HepG2 (cell line): ENCODE measurements at regions not wholly inside any gene's neighbourhood (a gene's known extent, or its start where the extent isn't known, plus 50 kb on each side); places are given as distances from the start of the nearest gene placed in this dataset.

Source experiments
- ETV6 ChIP-seq: sonication (generic); formaldehyde crosslinking; conservative IDR thresholded peaks from 2 replicates; pipeline ENCODE4 v1.4.0; 2020; ENCODE audit warnings: missing genetic modification reagents
- MATR3 ChIP-seq: sonication (generic); formaldehyde crosslinking; IDR thresholded peaks from 2 replicates; pipeline ENCODE4 v1.4.0; 2020; ENCODE audit warnings: missing genetic modification reagents
- POLR2A ChIP-seq, 2 experiments: IDR thresholded peaks; 2 replicates each; pipeline ENCODE4 v1.6.1; 2011; ENCODE audit warnings: low read depth in 2 of 2, low read length in 2 of 2, mild to moderate bottlenecking in 1 of 2, moderate library complexity in 1 of 2; ENCODE audit not compliant: insufficient read depth in 1 of 2
- SUZ12 ChIP-seq: fragments of 150-350 bp; IDR thresholded peaks from 2 replicates; pipeline ENCODE4 v1.6.1; 2014; ENCODE audit warnings: low read depth, low read length
- TF ChIP-seq, protein P1 (sequence below): sonication (generic); formaldehyde crosslinking; IDR thresholded peaks from 2 replicates; pipeline ENCODE4 v1.5.1; 2020; ENCODE audit warnings: mild to moderate bottlenecking, missing genetic modification reagents
- TF ChIP-seq, protein P2 (sequence below): sonication (generic); formaldehyde crosslinking; IDR thresholded peaks from 2 replicates; pipeline ENCODE4 v1.9.0; 2021; ENCODE audit warnings: missing genetic modification reagents, borderline replicate concordance
- TF ChIP-seq, protein P3 (sequence below), 2 experiments: fragments of 450-650 bp in 1 of 2; sonication (generic) in 1 of 2; formaldehyde crosslinking in 1 of 2; IDR thresholded peaks; 2 replicates each; pipeline versions ENCODE4 v1.6.1 to v1.8.0; 2016 to 2022; ENCODE audit warnings: antibody characterized with exemption in 1 of 2, mild to moderate bottlenecking in 1 of 2, missing genetic modification reagents in 1 of 2
- TF ChIP-seq, protein P4 (sequence below): sonication (generic); formaldehyde crosslinking; IDR thresholded peaks from 2 replicates; pipeline ENCODE4 v1.4.0; 2020; ENCODE audit warnings: missing genetic modification reagents

DNA sequence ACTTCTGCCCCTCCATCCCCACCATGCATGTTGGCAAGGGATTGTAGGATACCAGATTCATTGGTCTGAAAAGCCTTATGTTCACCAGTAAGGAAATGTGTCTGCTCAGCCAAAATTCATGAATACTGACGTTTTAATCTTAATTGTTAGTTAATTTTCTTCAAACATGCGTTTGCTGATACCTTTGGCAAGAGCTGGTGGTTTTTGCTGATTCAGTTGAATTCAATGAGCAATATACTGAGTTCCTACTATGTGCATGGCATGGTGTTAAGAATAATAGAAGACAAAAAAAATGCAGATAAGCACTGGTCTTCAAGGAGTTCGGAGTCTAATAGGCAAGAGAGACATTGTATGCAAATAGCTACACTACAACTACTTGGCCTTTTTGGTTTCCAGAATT, 811.6 kb downstream of the BCL11A start:
- TF ChIP-seq, protein P1, sequence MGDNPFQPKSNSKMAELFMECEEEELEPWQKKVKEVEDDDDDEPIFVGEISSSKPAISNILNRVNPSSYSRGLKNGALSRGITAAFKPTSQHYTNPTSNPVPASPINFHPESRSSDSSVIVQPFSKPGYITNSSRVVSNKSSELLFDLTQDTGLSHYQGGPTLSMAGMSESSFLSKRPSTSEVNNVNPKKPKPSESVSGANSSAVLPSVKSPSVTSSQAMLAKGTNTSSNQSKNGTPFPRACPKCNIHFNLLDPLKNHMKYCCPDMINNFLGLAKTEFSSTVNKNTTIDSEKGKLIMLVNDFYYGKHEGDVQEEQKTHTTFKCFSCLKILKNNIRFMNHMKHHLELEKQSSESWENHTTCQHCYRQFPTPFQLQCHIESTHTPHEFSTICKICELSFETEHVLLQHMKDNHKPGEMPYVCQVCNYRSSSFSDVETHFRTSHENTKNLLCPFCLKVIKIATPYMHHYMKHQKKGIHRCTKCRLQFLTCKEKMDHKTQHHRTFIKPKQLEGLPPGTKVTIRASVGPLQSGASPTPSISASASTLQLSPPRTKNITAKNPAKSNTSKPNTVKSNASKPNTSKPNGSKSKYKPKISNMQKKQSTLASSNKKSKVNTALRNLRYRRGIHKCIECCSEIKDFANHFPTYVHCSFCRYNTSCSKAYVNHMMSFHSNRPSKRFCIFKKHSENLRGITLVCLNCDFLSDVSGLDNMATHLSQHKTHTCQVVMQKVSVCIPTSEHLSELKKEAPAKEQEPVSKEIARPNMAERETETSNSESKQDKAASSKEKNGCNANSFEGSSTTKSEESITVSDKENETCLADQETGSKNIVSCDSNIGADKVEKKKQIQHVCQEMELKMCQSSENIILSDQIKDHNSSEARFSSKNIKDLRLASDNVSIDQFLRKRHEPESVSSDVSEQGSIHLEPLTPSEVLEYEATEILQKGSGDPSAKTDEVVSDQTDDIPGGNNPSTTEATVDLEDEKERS (CRISPR knock-in tag): no peak
- TF ChIP-seq ETV6 (CRISPR knock-in tag) (no peak), POLR2A (IDR thresholded peaks at IDR 0.05; ENCODE audit: insufficient read depth in 1 of 2, low read depth in 2 of 2, low read length in 2 of 2) (no peak), SUZ12 (no peak), MATR3 (CRISPR knock-in tag) (no peak)
- TF ChIP-seq, protein P2, sequence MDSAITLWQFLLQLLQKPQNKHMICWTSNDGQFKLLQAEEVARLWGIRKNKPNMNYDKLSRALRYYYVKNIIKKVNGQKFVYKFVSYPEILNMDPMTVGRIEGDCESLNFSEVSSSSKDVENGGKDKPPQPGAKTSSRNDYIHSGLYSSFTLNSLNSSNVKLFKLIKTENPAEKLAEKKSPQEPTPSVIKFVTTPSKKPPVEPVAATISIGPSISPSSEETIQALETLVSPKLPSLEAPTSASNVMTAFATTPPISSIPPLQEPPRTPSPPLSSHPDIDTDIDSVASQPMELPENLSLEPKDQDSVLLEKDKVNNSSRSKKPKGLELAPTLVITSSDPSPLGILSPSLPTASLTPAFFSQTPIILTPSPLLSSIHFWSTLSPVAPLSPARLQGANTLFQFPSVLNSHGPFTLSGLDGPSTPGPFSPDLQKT (CRISPR knock-in tag): no peak
- TF ChIP-seq, protein P3, sequence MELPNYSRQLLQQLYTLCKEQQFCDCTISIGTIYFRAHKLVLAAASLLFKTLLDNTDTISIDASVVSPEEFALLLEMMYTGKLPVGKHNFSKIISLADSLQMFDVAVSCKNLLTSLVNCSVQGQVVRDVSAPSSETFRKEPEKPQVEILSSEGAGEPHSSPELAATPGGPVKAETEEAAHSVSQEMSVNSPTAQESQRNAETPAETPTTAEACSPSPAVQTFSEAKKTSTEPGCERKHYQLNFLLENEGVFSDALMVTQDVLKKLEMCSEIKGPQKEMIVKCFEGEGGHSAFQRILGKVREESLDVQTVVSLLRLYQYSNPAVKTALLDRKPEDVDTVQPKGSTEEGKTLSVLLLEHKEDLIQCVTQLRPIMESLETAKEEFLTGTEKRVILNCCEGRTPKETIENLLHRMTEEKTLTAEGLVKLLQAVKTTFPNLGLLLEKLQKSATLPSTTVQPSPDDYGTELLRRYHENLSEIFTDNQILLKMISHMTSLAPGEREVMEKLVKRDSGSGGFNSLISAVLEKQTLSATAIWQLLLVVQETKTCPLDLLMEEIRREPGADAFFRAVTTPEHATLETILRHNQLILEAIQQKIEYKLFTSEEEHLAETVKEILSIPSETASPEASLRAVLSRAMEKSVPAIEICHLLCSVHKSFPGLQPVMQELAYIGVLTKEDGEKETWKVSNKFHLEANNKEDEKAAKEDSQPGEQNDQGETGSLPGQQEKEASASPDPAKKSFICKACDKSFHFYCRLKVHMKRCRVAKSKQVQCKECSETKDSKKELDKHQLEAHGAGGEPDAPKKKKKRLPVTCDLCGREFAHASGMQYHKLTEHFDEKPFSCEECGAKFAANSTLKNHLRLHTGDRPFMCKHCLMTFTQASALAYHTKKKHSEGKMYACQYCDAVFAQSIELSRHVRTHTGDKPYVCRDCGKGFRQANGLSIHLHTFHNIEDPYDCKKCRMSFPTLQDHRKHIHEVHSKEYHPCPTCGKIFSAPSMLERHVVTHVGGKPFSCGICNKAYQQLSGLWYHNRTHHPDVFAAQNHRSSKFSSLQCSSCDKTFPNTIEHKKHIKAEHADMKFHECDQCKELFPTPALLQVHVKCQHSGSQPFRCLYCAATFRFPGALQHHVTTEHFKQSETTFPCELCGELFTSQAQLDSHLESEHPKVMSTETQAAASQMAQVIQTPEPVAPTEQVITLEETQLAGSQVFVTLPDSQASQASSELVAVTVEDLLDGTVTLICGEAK (IDR thresholded peaks at IDR 0.05): no peak
- TF ChIP-seq, protein P3 (CRISPR knock-in tag; IDR thresholded peaks at IDR 0.05): no peak
- TF ChIP-seq, protein P4, sequence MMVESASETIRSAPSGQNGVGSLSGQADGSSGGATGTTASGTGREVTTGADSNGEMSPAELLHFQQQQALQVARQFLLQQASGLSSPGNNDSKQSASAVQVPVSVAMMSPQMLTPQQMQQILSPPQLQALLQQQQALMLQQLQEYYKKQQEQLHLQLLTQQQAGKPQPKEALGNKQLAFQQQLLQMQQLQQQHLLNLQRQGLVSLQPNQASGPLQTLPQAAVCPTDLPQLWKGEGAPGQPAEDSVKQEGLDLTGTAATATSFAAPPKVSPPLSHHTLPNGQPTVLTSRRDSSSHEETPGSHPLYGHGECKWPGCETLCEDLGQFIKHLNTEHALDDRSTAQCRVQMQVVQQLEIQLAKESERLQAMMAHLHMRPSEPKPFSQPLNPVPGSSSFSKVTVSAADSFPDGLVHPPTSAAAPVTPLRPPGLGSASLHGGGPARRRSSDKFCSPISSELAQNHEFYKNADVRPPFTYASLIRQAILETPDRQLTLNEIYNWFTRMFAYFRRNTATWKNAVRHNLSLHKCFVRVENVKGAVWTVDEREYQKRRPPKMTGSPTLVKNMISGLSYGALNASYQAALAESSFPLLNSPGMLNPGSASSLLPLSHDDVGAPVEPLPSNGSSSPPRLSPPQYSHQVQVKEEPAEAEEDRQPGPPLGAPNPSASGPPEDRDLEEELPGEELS (CRISPR knock-in tag): no peak
